C4-2B (cell line): ENCODE measurements at regions not wholly inside any gene's neighbourhood (a gene's known extent, or its start where the extent isn't known, plus 50 kb on each side); places are given as distances from the start of the nearest gene placed in this dataset.
A peak's percentile ranks its signal among the peaks of the same experiment; 100 is the strongest.

Source experiments
- H3K27ac ChIP-seq: fragments of 450-650 bp; 2 replicates; pipeline ENCODE4 v1.5.1; 2017
- CTCF ChIP-seq: fragments of 450-650 bp; conservative IDR thresholded peaks from 2 replicates; pipeline ENCODE4 v1.5.1; 2017; ENCODE audit warnings: mild to moderate bottlenecking
- ZFX ChIP-seq: fragments of 450-650 bp; IDR thresholded peaks from 2 replicates; pipeline ENCODE4 v1.6.1; 2017

DNA sequence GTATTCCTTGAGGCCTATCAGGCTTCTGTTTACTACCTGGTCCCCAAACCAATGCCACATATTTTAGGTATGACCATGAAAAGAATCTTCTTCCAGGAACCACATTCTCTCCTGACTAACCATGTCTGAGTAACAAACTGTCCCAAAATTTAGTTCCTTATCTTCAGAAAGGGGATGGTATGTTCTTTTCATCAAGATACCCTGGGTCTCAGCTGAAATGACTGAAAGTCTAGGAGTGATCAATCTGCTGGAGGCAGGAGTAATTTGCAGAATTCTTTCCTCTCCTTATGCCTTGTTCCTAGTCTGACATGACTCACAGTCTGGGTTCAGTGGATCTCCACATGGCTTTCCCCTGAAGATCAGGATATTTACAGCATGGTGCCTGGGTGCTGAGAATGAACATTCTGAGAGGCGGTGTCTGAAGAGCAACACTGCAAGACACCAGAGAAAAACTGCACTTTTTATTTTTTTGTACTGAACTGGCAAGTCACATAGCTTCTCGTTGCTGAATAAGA is 665.5 kb downstream of the TLL1 start:
- no peak for TF ChIP-seq ZFX
- no peak for TF ChIP-seq CTCF
- no peak overlapping the region for H3K27ac ChIP-seq

DNA sequence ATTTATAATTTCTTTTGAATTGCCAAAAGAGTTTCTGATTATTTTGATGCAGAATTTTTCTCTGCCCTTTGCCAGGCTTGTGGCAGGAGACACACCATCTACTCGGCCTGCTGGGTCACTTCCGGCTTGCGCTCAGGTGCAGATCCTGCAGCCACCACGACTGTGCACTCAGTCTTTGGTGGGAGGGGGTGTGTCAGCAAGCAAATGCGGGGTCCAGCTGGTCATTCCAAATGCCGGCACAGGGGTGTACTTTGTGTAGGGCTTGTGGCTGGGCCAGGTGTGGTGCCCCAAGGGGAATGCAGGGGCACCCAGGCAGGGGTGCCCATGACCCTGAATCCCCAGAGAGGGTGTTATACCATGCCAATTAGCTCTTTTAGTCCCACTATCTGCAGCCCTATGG is 673.0 kb downstream of the TLL1 start:
- H3K27ac ChIP-seq, result no peak overlapping the region
- TF ChIP-seq CTCF, result no peak
- TF ChIP-seq ZFX, result no peak

DNA sequence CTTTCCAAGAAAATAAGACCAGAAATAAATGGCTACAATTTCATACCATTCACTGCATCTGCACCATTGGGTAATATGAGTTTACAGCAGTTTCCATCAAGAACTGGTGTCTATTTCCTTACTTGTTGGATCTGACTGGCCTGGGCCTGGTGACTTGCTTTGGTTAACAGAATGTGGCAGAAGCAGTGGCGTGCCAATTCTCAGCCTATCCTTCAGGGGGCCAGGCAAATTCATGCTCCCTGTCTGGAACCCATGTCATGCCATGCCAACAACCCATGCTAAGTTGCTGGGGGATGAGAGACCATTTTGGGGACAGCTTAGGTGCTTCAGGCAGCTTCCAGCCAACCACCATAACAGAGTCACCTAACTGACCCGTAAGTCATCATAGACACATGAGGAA is 656.7 kb downstream of the SPOCK3 start:
- no peak overlapping the region for H3K27ac ChIP-seq
- TF ChIP-seq ZFX (no peak), CTCF (no peak)

DNA sequence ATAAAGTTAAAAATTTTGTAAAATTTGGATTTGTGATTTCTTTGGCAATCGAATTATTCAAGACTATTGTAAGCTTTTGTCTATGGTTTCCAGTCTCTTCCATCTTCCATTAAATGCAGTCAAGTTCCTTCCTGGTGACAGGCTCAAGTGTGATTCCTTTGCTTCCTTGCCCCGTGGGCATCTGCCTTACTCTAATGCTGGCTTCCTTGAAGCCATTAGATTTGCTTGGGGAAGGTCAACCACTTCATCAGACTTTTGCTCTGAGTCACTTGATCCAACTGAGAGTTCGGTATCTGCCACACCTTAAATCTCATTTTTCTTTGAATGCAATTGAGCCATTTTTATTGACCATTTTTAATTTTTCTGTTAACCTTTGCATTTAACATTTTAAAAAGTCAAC is 648.8 kb downstream of the SPOCK3 start:
- TF ChIP-seq CTCF (no peak), ZFX (no peak)
- no peak overlapping the region for H3K27ac ChIP-seq

- TF ChIP-seq CTCF (peak; percentile 67), ZFX (no peak)
- H3K27ac ChIP-seq, result no peak overlapping the region
These were observed 639.9 kb downstream of the SPOCK3 start for GRCh38 chr4:166594326-166594946.

- TF ChIP-seq CTCF (no peak), ZFX (no peak)
These were observed 634.0 kb downstream of the SPOCK3 start for GRCh38 chr4:166600264-166600663.

DNA sequence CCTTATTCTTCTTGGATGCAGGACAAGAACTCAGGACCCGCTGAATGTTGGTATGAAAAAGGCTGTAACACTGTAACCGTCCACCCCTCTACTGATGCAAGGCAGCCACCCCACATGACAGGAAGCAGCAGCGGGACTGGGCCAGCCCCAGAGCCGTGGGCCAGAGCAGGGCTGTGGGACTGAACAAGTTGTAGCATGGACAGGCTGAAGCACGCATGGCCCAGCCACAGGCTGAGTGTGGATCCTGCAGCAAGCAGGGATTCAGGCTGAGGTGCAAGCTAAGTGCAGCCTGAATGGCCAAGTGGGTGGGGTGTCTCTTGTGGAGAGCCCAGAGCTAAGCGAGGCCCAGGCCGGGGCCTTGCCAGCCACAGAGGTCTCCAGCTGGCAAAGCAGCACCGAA is 632.2 kb downstream of the SPOCK3 start:
- TF ChIP-seq ZFX, result no peak
- no peak for TF ChIP-seq CTCF
- no peak overlapping the region for H3K27ac ChIP-seq

More at GRCh38 chr4:166600264-166600663, 634.0 kb downstream of the SPOCK3 start:
- no peak overlapping the region for H3K27ac ChIP-seq
